HL-60 (cell line): ENCODE measurements at regions not wholly inside any gene's neighbourhood (a gene's known extent, or its start where the extent isn't known, plus 50 kb on each side); places are given as distances from the start of the nearest gene placed in this dataset.

ENCODE experiments used
- CTCF ChIP-seq: IDR thresholded peaks from one replicate; pipeline ENCODE4 v1.5.1; 2011; ENCODE audit warnings: low read length, control low read depth, inconsistent platforms; ENCODE audit not compliant: insufficient read depth
- GABPA ChIP-seq: IDR thresholded peaks from 2 replicates; pipeline ENCODE4 v1.6.1; 2012; ENCODE audit warnings: low read depth
- POLR2AphosphoS5 ChIP-seq: IDR thresholded peaks from 2 replicates; pipeline ENCODE4 v1.6.1; 2012; ENCODE audit warnings: low read depth
- REST ChIP-seq: IDR thresholded peaks from 2 replicates; pipeline ENCODE4 v1.6.1; 2012; ENCODE audit warnings: low read depth; ENCODE audit not compliant: insufficient replicate concordance

- TF ChIP-seq CTCF (no peak), POLR2AphosphoS5 (no peak), GABPA (no peak), REST (no peak)
Measured at GRCh38 chr10:44060221-44060620, 324.7 kb downstream of the CXCL12 start.
